KOPT-K1 (cell line): ENCODE measurements at regions not wholly inside any gene's neighbourhood (a gene's known extent, or its start where the extent isn't known, plus 50 kb on each side); places are given as distances from the start of the nearest gene placed in this dataset.
"Not testable (repeated sequence)": the region's sequence is repeated elsewhere in the genome, so short reads cannot be mapped to it uniquely, and the experiment has no call there.

Experiments used
- H3K27ac ChIP-seq: fragments of 200-600 bp; sonication (generic); 2 replicates; pipeline ENCODE4 v1.5.1; 2016; ENCODE audit warnings: antibody characterized with exemption, mild to moderate bottlenecking, low read depth, low read length; ENCODE audit not compliant: poor library complexity, severe bottlenecking
- H3K36me3 ChIP-seq: fragments of 200-600 bp; sonication (generic); 2 replicates; pipeline ENCODE4 v1.5.1; 2017; ENCODE audit warnings: antibody characterized with exemption, mild to moderate bottlenecking, low read length, moderate library complexity; ENCODE audit not compliant: insufficient read depth
- H3K9me3 ChIP-seq: fragments of 200-600 bp; sonication (generic); 2 replicates; pipeline ENCODE4 v1.5.1; 2017; ENCODE audit warnings: antibody characterized with exemption, low read length, mild to moderate bottlenecking; ENCODE audit not compliant: insufficient read depth, poor library complexity, severe bottlenecking

GRCh38 chr18:73147590-73147989 lies 279.8 kb upstream of the NETO1 start:
- Histone ChIP-seq H3K9me3 (no peaks in the 10 kb centered on the region), H3K27ac (no peak overlapping the region), H3K36me3 (no peaks in the 10 kb centered on the region)

- no peaks in the 10 kb centered on the region for H3K36me3 ChIP-seq
- H3K27ac ChIP-seq: no peak overlapping the region
- H3K9me3 ChIP-seq: no peaks in the 10 kb centered on the region
These were observed 276.2 kb upstream of the NETO1 start for GRCh38 chr18:73144030-73144429.

DNA sequence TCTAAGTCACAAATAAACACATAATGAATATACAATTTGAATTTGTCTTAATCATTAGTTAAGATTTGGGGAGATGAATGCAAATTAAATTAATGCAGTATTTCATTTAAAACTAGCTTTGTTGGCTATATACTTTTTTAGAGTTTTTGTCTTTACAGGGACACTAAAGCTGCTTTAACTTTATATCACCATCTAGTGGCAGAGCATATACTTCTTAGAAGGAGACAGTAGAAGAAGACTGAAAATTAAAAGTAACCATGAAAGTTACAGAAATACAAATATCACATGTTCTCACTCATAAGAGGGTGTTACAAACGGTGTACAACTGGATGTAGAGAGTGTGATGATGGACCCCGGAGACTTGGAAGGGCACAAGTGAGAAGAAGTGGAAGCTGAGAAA lies 268.3 kb upstream of the NETO1 start:
- no peaks in the 10 kb centered on the region for H3K36me3 ChIP-seq
- H3K27ac ChIP-seq: no peak overlapping the region
- H3K9me3 ChIP-seq: no peaks in the 10 kb centered on the region

DNA sequence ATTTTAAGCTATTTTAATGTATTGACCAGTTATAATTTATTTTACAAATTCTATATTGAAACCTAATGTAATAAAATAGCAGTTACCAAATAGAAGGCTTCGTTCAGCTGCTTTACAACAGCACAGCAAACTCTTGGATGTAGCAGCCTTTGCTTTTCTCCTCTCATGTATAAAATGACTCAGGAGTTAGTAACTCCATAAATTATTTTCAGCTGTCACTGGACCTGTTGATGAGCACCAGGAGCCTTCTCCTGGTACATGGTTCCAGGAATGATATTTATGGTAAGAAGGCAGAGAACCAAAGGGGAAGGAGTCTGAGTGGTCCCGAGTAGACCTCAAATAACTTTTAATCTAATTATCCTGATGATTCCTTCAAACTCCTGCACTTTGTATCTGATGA lies 256.4 kb upstream of the NETO1 start:
- no peaks in the 10 kb centered on the region for H3K9me3 ChIP-seq
- H3K36me3 ChIP-seq: no peaks in the 10 kb centered on the region
- no peak overlapping the region for H3K27ac ChIP-seq

DNA sequence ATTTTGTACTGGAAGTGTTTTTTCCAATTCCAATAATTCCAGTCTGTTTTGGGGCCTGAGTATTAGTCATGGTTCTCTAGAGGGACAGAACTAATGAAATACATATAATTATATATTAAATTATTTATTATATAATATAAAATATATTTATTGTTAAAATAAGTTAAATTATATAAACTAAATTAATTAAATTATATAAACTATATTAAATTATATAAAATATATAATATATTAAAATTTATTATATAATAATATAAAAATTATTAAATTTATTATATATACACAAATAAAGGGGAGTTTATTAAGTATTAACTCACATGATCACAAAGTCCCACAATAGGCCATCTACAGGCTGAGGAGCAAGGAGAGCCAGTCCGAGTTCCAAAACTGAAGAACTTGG lies 253.4 kb upstream of the NETO1 start:
- no peak overlapping the region for H3K27ac ChIP-seq
- no peaks in the 10 kb centered on the region for H3K9me3 ChIP-seq
- H3K36me3 ChIP-seq: no peaks in the 10 kb centered on the region

- Histone ChIP-seq H3K27ac (no peak overlapping the region), H3K36me3 (no peaks in the 10 kb centered on the region), H3K9me3 (no peaks in the 10 kb centered on the region)
These were observed 252.8 kb upstream of the NETO1 start for GRCh38 chr18:73120626-73121025.

DNA sequence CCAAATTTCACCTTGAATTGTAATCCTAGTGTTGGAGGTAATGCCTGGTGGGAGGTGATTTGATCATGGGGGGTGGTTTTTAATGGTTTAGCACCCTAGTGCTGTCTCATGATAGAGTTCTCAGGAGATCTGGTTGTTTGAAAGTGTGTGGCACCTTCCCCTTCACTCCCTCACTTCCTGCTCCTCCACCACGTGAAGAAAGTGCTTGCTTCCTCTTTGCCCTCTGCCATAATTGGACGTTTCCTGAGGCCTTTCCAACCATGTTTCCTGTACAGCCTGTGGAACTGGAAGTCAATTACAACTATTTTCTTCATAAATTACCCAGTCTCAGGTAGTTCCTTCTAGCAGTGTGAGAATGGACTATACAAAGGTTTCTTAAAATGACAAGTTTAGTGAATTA lies 251.8 kb upstream of the NETO1 start:
- no peak overlapping the region for H3K27ac ChIP-seq
- no peaks in the 10 kb centered on the region for H3K36me3 ChIP-seq
- no peaks in the 10 kb centered on the region for H3K9me3 ChIP-seq

GRCh38 chr18:73118121-73118816 lies 250.5 kb upstream of the NETO1 start:
- Histone ChIP-seq H3K27ac (no peak overlapping the region), H3K9me3 (no peaks in the 10 kb centered on the region)

GRCh38 chr18:73110307-73110706 lies 242.5 kb upstream of the NETO1 start:
- H3K36me3 ChIP-seq: no peaks in the 10 kb centered on the region
- no peak overlapping the region for H3K27ac ChIP-seq
- H3K9me3 ChIP-seq: no peaks in the 10 kb centered on the region

More at GRCh38 chr18:73118121-73118816, 250.5 kb upstream of the NETO1 start:
- H3K36me3 ChIP-seq: no peaks in the 10 kb centered on the region

- no peaks in the 10 kb centered on the region for H3K36me3 ChIP-seq
- no peaks in the 10 kb centered on the region for H3K9me3 ChIP-seq
- H3K27ac ChIP-seq: no peak overlapping the region
These were observed 234.2 kb upstream of the NETO1 start for GRCh38 chr18:73101977-73102376.

DNA sequence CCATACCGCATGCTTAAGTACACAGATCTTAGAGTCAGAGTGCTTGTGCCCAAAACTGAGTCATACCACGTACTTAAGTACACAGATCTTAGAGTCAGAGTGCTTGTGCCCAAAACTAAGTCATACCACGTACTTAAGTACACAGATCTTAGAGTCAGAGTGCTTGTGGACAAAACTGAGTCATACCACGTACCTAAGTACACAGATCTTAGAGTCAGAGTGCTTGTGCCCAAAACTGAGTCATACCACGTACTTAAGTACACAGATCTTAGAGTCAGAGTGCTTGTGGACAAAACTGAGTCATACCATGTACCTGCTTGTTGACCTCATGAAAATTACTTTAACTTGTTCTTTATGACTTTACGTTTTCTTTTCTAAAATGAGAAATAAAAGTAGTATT lies 233.7 kb upstream of the NETO1 start:
- not testable (repeated sequence) for H3K36me3 ChIP-seq, H3K27ac ChIP-seq, H3K9me3 ChIP-seq

DNA sequence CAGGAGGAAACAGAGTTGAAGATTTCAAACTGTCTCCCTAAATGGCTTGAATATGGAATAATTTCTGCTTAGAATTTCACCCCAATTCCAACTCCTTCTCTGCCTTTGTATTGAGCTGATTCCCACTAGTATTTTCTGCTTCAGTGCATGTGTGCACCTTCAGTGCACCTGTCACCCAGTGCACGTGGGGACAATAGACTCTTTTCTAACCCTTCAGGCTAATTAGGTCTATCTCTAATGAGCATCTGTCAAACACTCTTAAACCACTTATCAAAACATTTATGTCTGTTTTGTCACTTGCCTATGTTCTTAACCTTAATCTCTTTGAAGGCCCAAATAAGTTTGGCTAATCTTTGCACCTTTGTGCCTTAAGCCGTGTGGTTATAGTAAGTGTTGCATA lies 232.0 kb upstream of the NETO1 start:
- no peaks in the 10 kb centered on the region for H3K9me3 ChIP-seq

DNA sequence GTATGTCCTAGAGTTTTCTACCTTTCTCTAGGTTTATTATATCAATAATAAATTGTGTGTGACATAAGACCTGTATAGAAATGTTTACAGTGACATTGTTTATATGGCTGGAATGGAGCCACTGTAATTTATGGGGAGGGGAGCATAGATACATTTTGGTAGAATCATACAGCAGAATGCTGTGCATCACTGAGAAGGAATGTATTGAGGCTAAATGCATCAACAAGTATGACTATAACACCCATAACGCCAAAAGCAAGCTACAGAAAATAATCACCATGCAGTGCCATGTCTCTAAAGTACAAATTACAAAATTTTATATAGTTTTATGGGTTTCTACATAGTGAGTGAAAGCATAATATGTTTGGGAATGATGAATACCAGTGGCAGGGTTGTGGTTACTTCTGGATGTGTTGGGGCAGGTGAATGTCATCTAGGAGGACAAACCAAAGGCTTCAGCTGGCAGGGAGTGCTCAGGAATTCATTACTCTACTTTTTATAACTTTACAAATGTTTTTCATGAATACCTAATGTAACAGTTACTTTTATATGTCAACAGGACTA lies 226.0 kb upstream of the NETO1 start:
- Histone ChIP-seq H3K27ac (no peak overlapping the region), H3K9me3 (no peaks in the 10 kb centered on the region), H3K36me3 (no peaks in the 10 kb centered on the region)

More for the DNA sequence above, 232.0 kb upstream of the NETO1 start:
- H3K36me3 ChIP-seq: no peaks in the 10 kb centered on the region
- no peak overlapping the region for H3K27ac ChIP-seq

DNA sequence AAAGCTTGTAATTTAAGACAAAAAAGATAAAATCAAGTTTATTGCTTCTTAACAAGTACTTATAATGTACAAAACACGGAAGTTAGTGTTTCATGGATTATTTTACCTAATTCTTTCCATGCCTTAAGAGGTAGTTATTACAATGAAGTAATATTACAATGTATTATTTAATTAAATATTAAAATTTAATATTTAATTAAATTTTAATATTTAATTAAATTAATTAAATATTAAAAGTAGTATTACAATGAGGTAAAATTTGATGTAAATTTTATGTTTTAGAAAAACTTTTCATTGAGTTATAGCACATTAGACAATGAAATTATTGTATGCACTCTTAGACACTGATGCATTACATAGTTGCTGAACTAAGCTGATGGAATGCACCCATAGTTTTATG lies 220.7 kb upstream of the NETO1 start:
- Histone ChIP-seq H3K9me3 (no peaks in the 10 kb centered on the region), H3K36me3 (no peaks in the 10 kb centered on the region)

DNA sequence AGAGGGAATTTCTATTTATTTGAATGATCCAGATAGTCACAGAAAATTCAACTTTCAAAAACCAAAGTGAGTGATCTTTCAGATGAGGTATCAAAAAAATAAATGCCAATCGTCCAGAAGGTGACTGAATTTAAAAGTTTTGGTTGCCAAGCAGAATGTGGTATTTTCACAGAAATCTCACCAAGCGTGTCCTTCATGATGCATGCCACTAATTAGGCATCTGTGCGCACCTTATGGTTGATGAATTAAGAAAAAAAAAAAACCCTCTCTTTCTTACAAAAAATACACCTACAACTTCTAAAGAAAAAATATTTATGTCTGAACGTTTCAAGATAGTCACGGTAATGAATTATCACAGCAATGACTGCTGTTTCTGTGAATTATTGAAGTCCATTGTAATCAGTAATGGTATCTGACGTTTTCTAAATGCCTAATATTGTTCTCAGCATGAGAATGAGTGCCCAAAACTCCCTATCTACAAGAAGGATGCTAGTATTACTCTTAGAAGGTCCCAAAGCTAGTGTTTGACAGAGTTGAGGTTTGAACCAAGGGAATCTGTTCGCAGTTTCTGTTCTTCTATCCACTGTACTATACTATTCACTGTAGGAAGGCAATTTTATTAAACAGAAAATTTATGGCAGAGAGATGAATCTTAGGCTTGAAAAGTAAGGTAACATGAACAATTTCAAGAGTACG lies 219.6 kb upstream of the NETO1 start:
- H3K27ac ChIP-seq: no peak overlapping the region
- H3K36me3 ChIP-seq: no peaks in the 10 kb centered on the region
- no peaks in the 10 kb centered on the region for H3K9me3 ChIP-seq

More for the DNA sequence above, 220.7 kb upstream of the NETO1 start:
- no peak overlapping the region for H3K27ac ChIP-seq

DNA sequence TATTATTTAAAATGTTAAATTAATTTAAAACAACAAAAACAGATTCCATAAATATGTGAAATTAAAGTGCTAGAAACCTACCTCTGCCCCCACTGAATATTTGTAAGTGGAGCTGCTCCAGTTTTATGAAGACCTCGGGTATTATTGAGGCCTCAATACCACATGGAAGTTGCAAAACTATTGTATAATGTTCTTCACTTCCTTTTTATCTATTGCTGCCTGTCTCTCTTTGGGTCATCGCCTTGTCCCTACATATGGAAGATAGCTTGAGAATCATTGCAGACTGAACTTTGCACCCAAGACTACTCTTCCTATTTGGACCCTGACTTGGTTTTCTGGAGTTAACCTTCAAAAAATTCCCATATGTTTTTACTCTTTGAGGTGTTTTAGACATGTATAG lies 212.1 kb upstream of the NETO1 start:
- Histone ChIP-seq H3K9me3 (no peaks in the 10 kb centered on the region), H3K36me3 (no peaks in the 10 kb centered on the region)

More for the DNA sequence above, 212.1 kb upstream of the NETO1 start:
- H3K27ac ChIP-seq: no peak overlapping the region
